Esophagus squamous epithelium (tissue), 4 donors: ENCODE measurements at regions not wholly inside any gene's neighbourhood (a gene's known extent, or its start where the extent isn't known, plus 50 kb on each side); places are given as distances from the start of the nearest gene placed in this dataset.

Experiments used
- CTCF ChIP-seq, 6 experiments: fragments of 450-650 bp in 4 of 6; fragments of 200-600 bp in 2 of 6; sonication (generic) in 2 of 6; IDR thresholded peaks; one replicate each; pipeline ENCODE4 v1.5.1; 2016 to 2019; ENCODE audit warnings: antibody characterized with exemption in 6 of 6, mild to moderate bottlenecking in 4 of 6, moderate library complexity in 4 of 6
- POLR2A ChIP-seq, 4 donors: fragments of 450-650 bp; IDR thresholded peaks; one replicate each; pipeline ENCODE4 v1.6.1; 2017; ENCODE audit warnings: antibody characterized with exemption in 4 of 4, mild to moderate bottlenecking in 4 of 4, moderate library complexity in 3 of 4

GRCh38 chr1:98386675-98387440 lies 274.7 kb upstream of the SNX7 start:
- TF ChIP-seq CTCF (IDR thresholded peaks at IDR 0.05), result no peak
- TF ChIP-seq POLR2A (IDR thresholded peaks at IDR 0.05), result no peak
